Astrocyte (in vitro differentiated cells and primary cell): ENCODE measurements at regions not wholly inside any gene's neighbourhood (a gene's known extent, or its start where the extent isn't known, plus 50 kb on each side); places are given as distances from the start of the nearest gene placed in this dataset.

Experiments used
- CTCF ChIP-seq: IDR thresholded peaks from 2 replicates; pipeline ENCODE4 v1.5.1; 2011; ENCODE audit warnings: low read depth, mild to moderate bottlenecking, inconsistent platforms, low read length, moderate library complexity; ENCODE audit not compliant: insufficient read depth
- EZH2 ChIP-seq: IDR thresholded peaks from 2 replicates; pipeline ENCODE4 v1.6.1; 2012; ENCODE audit warnings: mild to moderate bottlenecking, low read length, inconsistent platforms; ENCODE audit not compliant: insufficient read depth

- TF ChIP-seq CTCF, result no peak
- TF ChIP-seq EZH2, result no peak
Measured at GRCh38 chr6:135608031-135608430, 110.5 kb upstream of the AHI1 start.
